B cell (primary cell): ENCODE measurements at regions not wholly inside any gene's neighbourhood (a gene's known extent, or its start where the extent isn't known, plus 50 kb on each side); places are given as distances from the start of the nearest gene placed in this dataset.

Experiments
- ATAC-seq: fragments of 200-7000 bp; cut with Tn5 transposase; one replicate; pipeline ENCODE4 v1.10.0; 2021; ENCODE audit warnings: low read depth, mild to moderate bottlenecking, moderate number of reproducible peaks, moderate library complexity
- CTCF ChIA-PET: fragments of 350-600 bp; sonication (Branson Sonifier 250); formaldehyde crosslinking; loops from one replicate; lab custom pipeline; 2021; ENCODE audit warnings: antibody characterized with exemption, inconsistent platforms; lab: Charles Lee
- POLR2A ChIA-PET: fragments of 350-600 bp; sonication (Branson Sonifier 250); formaldehyde crosslinking; loops from one replicate; lab custom pipeline; 2021; ENCODE audit warnings: antibody characterized with exemption; lab: Charles Lee
- DNase-seq: peaks from one replicate; pipeline ENCODE4 v3.0.0; 2013
- H2AFZ ChIP-seq: 2 replicates; pipeline ENCODE4 v1.6.1; 2012; ENCODE audit warnings: mild to moderate bottlenecking, low read depth, low read length; ENCODE audit not compliant: insufficient read depth, poor library complexity, severe bottlenecking
- H3K27ac ChIP-seq, 2 donors: 1 replicate in 1 of 2; 2 replicates in 1 of 2; pipeline ENCODE4 v1.5.1; 2012 to 2013; ENCODE audit warnings: low read length in 2 of 2, mild to moderate bottlenecking in 2 of 2, moderate library complexity in 1 of 2
- H3K27me3 ChIP-seq, 4 experiments: fragments of 200-600 bp in 1 of 4; sonication (generic) in 1 of 4; replicated peaks in 1 of 4; 1 replicate in 2 of 4; 2 replicates in 2 of 4; pipeline versions ENCODE4 v1.6.1 to v1.7.0; 2013 to 2016; ENCODE audit warnings: low read length in 3 of 4, mild to moderate bottlenecking in 2 of 4, mixed read lengths in 1 of 4, moderate library complexity in 1 of 4; ENCODE audit not compliant: insufficient read depth in 4 of 4, control insufficient read depth in 3 of 4; ENCODE audit errors: control extremely low read depth in 1 of 4
- H3K36me3 ChIP-seq, 2 experiments: replicated peaks in 1 of 2; 1 replicate in 1 of 2; 2 replicates in 1 of 2; pipeline versions ENCODE4 v1.6.1 to v1.7.1; 2013; ENCODE audit warnings: low read length in 1 of 2; ENCODE audit not compliant: insufficient read depth in 2 of 2, control insufficient read depth in 1 of 2; ENCODE audit errors: control extremely low read depth in 1 of 2, extremely low read depth in 1 of 2
- H3K4me1 ChIP-seq, 2 donors: fragments of 200-600 bp in 1 of 2; sonication (generic) in 1 of 2; 1 replicate in 1 of 2; 2 replicates in 1 of 2; pipeline versions ENCODE4 v1.5.1 to v1.6.1; 2013 to 2017; ENCODE audit warnings: low read length in 2 of 2; ENCODE audit not compliant: control insufficient read depth in 2 of 2, insufficient read depth in 2 of 2
- H3K4me2 ChIP-seq: replicated peaks from 2 replicates; pipeline ENCODE3; 2012; ENCODE audit warnings: mild to moderate bottlenecking, low read depth, low read length; ENCODE audit not compliant: poor library complexity, severe bottlenecking
- H3K4me3 ChIP-seq, 5 experiments: fragments of 200-600 bp in 1 of 5; sonication (generic) in 1 of 5; 1 replicate in 3 of 5; 2 replicates in 2 of 5; pipeline versions ENCODE4 v1.5.1 to v1.7.0; 2011 to 2016; ENCODE audit warnings: low read length in 4 of 5, mild to moderate bottlenecking in 4 of 5, low read depth in 2 of 5, control low read depth in 1 of 5, moderate library complexity in 1 of 5; ENCODE audit not compliant: insufficient read depth in 1 of 5; ENCODE audit errors: control extremely low read depth in 1 of 5, extremely low read depth in 1 of 5
- H3K79me2 ChIP-seq: fragments of 200-600 bp; sonication (generic); one replicate; pipeline ENCODE4 v1.6.0; 2016; ENCODE audit warnings: low read length; ENCODE audit not compliant: control insufficient read depth, insufficient read depth
- H3K9ac ChIP-seq: fragments of 200-600 bp; sonication (generic); 2 replicates; pipeline ENCODE4 v1.6.1; 2017; ENCODE audit warnings: mild to moderate bottlenecking, low read length, moderate library complexity
- H3K9me3 ChIP-seq, 3 donors: one replicate each; pipeline versions ENCODE4 v1.6.1 to v1.7.1; 2013; ENCODE audit warnings: low read length in 2 of 3; ENCODE audit not compliant: control insufficient read depth in 2 of 3, insufficient read depth in 1 of 3; ENCODE audit errors: control extremely low read depth in 1 of 3
- H4K20me1 ChIP-seq: 2 replicates; pipeline ENCODE4 v1.6.0; 2012; ENCODE audit warnings: mild to moderate bottlenecking, low read length; ENCODE audit not compliant: insufficient read depth, control insufficient read depth, poor library complexity, severe bottlenecking
- H3K27ac Mint-ChIP-seq: one replicate; pipeline ENCODE4 v1.8.0; 2021; ENCODE audit warnings: mixed read lengths
- H3K27me3 Mint-ChIP-seq: one replicate; pipeline ENCODE4 v1.8.0; 2021; ENCODE audit warnings: mixed read lengths
- H3K4me1 Mint-ChIP-seq: one replicate; pipeline ENCODE4 v1.8.0; 2021; ENCODE audit warnings: mixed read lengths
- H3K4me3 Mint-ChIP-seq: one replicate; pipeline ENCODE4 v1.8.0; 2021; ENCODE audit warnings: mixed read lengths
- H3K9me3 Mint-ChIP-seq: one replicate; pipeline ENCODE4 v1.8.0; 2022; ENCODE audit warnings: mixed read lengths; ENCODE audit not compliant: insufficient read depth
- EZH2 ChIP-seq: IDR thresholded peaks from 2 replicates; pipeline ENCODE4 v1.6.1; 2012; ENCODE audit warnings: borderline replicate concordance, low read depth, mild to moderate bottlenecking, moderate library complexity, low read length; ENCODE audit not compliant: insufficient read depth, poor library complexity, severe bottlenecking
- WGBS: methylation state at CpG from one replicate; pipeline ENCODE4 v1.1.5; 2013; ENCODE audit warnings: missing lambda C conversion rate; ENCODE audit not compliant: insufficient coverage; 5-methylcytosine and 5-hydroxymethylcytosine counted together
- intact Hi-C: fragments of 100-400 bp; cut with micrococcal nuclease; formaldehyde crosslinking; loops from one replicate; pipeline ENCODE4 v1.10.0; 2022
- TF ChIP-seq, protein P1 (sequence below): fragments of 200-600 bp; IDR thresholded peaks from one replicate; pipeline ENCODE4 v1.8.0; 2022; ENCODE audit warnings: antibody characterized with exemption, mild to moderate bottlenecking

DNA sequence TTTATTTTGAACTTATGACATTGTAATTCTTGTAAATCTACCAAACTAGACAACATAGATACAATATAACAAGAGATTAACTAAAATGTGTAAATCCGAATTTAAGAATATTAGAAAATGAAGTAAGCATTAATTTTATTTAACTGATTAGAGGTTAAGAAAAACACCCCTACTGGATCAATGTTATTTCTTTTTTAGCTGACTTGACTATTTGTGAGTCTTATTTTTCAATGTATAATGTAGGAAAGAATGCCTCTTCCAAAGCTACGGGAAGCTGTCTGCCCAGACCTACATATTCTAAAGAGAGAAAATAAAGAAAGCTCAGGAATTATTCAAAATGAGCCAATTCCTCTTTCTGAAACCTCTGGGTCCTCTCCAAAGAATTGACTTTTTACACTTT, 490.8 kb upstream of the CDH7 start:
- WGBS = no CpG with 5 or more reads among the region's 2 CpGs
- intact Hi-C loops = no loop called here
- no peaks in the 10 kb centered on the region for H3K27me3 ChIP-seq
- Mint-ChIP-seq H3K27ac (no peak overlapping the region), H3K4me1 (no peaks in the 10 kb centered on the region), H3K4me3 (no peak overlapping the region), H3K27me3 (no peaks in the 10 kb centered on the region), H3K9me3 (peaks cover 8% of the 10 kb centered on the region)
- no peak overlapping the region for H2AFZ ChIP-seq
- H4K20me1 ChIP-seq = no peaks in the 10 kb centered on the region
- POLR2A ChIA-PET = no interaction called here
- DNase-seq = no peak
- ATAC-seq = no peak
- no peaks in the 10 kb centered on the region for H3K4me1 ChIP-seq
- TF ChIP-seq EZH2 = no peak
- TF ChIP-seq, protein P1, sequence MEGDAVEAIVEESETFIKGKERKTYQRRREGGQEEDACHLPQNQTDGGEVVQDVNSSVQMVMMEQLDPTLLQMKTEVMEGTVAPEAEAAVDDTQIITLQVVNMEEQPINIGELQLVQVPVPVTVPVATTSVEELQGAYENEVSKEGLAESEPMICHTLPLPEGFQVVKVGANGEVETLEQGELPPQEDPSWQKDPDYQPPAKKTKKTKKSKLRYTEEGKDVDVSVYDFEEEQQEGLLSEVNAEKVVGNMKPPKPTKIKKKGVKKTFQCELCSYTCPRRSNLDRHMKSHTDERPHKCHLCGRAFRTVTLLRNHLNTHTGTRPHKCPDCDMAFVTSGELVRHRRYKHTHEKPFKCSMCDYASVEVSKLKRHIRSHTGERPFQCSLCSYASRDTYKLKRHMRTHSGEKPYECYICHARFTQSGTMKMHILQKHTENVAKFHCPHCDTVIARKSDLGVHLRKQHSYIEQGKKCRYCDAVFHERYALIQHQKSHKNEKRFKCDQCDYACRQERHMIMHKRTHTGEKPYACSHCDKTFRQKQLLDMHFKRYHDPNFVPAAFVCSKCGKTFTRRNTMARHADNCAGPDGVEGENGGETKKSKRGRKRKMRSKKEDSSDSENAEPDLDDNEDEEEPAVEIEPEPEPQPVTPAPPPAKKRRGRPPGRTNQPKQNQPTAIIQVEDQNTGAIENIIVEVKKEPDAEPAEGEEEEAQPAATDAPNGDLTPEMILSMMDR = no peak
- H3K9me3 ChIP-seq = no peaks in the 10 kb centered on the region
- H3K4me2 ChIP-seq = no peak overlapping the region
- CTCF ChIA-PET = no interaction called here
- no peak overlapping the region for H3K4me3 ChIP-seq
- no peaks in the 10 kb centered on the region for H3K36me3 ChIP-seq
- no peak overlapping the region for H3K9ac ChIP-seq
- H3K27ac ChIP-seq = no peak overlapping the region
- H3K79me2 ChIP-seq = no peaks in the 10 kb centered on the region

GRCh38 chr18:65259403-65259802, 491.4 kb upstream of the CDH7 start:
- Histone ChIP-seq H3K9me3 (no peaks in the 10 kb centered on the region), H3K9ac (no peak overlapping the region), H3K79me2 (no peaks in the 10 kb centered on the region), H3K27me3 (no peaks in the 10 kb centered on the region), H3K4me3 (no peak overlapping the region), H4K20me1 (no peaks in the 10 kb centered on the region), H2AFZ (no peak overlapping the region), H3K4me2 (no peak overlapping the region), H3K36me3 (no peaks in the 10 kb centered on the region), H3K27ac (no peak overlapping the region), H3K4me1 (no peaks in the 10 kb centered on the region)
- no peak for ATAC-seq
- DNase-seq = no peak
- WGBS = no CpG with 5 or more reads among the region's 2 CpGs
- Mint-ChIP-seq H3K27ac (no peak overlapping the region), H3K4me1 (no peaks in the 10 kb centered on the region), H3K27me3 (no peaks in the 10 kb centered on the region), H3K4me3 (no peak overlapping the region), H3K9me3 (peaks cover 8% of the 10 kb centered on the region)
- intact Hi-C loops = no loop called here
- ChIA-PET CTCF (no interaction called here), POLR2A (no interaction called here)
- TF ChIP-seq, protein P1 = no peak
- TF ChIP-seq EZH2 = no peak
